Activated CD4-positive, alpha-beta T cell treated with anti-CD3 and anti-CD28 coated beads, Interleukin-2, amount 10 ng/mL, durations not matched to agents 7 days and 5 days (primary cell): ENCODE measurements at regions not wholly inside any gene's neighbourhood (a gene's known extent, or its start where the extent isn't known, plus 50 kb on each side); places are given as distances from the start of the nearest gene placed in this dataset.

Experiments
- CTCF ChIA-PET: fragments of 350-600 bp; sonication (Branson Sonifier 250); formaldehyde crosslinking; loops from one replicate; lab custom pipeline; 2021; ENCODE audit warnings: antibody characterized with exemption; lab: Charles Lee
- POLR2A ChIA-PET: fragments of 350-600 bp; sonication (Branson Sonifier 250); formaldehyde crosslinking; loops from one replicate; lab custom pipeline; 2021; ENCODE audit warnings: antibody characterized with exemption; lab: Charles Lee
- DNase-seq: peaks from one replicate; pipeline ENCODE4 v3.0.0-alpha.2; 2020
- H3K27ac Mint-ChIP-seq: one replicate; pipeline ENCODE4 v1.8.0; 2021; ENCODE audit warnings: mild to moderate bottlenecking, moderate library complexity, mixed read lengths
- H3K27me3 Mint-ChIP-seq: one replicate; pipeline ENCODE4 v1.8.0; 2021; ENCODE audit warnings: mixed read lengths
- H3K36me3 Mint-ChIP-seq: one replicate; pipeline ENCODE4 v1.8.0; 2021; ENCODE audit warnings: low read depth, mixed read lengths
- H3K4me1 Mint-ChIP-seq: one replicate; pipeline ENCODE4 v1.8.0; 2021; ENCODE audit warnings: mixed read lengths
- H3K4me3 Mint-ChIP-seq: one replicate; pipeline ENCODE4 v1.8.0; 2021; ENCODE audit warnings: mild to moderate bottlenecking, moderate library complexity, mixed read lengths
- H3K9me3 Mint-ChIP-seq: one replicate; pipeline ENCODE4 v1.8.0; 2021; ENCODE audit warnings: mixed read lengths

- Mint-ChIP-seq H3K9me3 (no peaks in the 10 kb centered on the region), H3K27me3 (peaks cover 15% of the 10 kb centered on the region), H3K36me3 (no peaks in the 10 kb centered on the region), H3K4me1 (no peaks in the 10 kb centered on the region), H3K27ac (no peak overlapping the region), H3K4me3 (no peak overlapping the region)
- CTCF ChIA-PET: no interaction called here
- POLR2A ChIA-PET: no interaction called here
- DNase-seq: no peak
These were observed 68.4 kb downstream of the ANXA1 start for GRCh38 chr9:73219985-73220626.

- H3K4me3 Mint-ChIP-seq: no peak overlapping the region
- POLR2A ChIA-PET: no interaction called here
- H3K9me3 Mint-ChIP-seq: no peaks in the 10 kb centered on the region
- DNase-seq: no peak
- H3K27ac Mint-ChIP-seq: no peak overlapping the region
- no peaks in the 10 kb centered on the region for H3K36me3 Mint-ChIP-seq
- CTCF ChIA-PET: interaction anchor here (1.1 kb wide), 1 partner anchor 366 kb away, joined by 3 read pairs; no protein-coding TSS in a partner anchor
- H3K4me1 Mint-ChIP-seq: no peaks in the 10 kb centered on the region
- peaks cover 15% of the 10 kb centered on the region for H3K27me3 Mint-ChIP-seq
These were observed 71.9 kb downstream of the ANXA1 start for GRCh38 chr9:73223594-73223993.

- POLR2A ChIA-PET: no interaction called here
- H3K4me3 Mint-ChIP-seq: no peak overlapping the region
These were observed 77.9 kb downstream of the ANXA1 start for GRCh38 chr9:73229543-73229942.

DNA sequence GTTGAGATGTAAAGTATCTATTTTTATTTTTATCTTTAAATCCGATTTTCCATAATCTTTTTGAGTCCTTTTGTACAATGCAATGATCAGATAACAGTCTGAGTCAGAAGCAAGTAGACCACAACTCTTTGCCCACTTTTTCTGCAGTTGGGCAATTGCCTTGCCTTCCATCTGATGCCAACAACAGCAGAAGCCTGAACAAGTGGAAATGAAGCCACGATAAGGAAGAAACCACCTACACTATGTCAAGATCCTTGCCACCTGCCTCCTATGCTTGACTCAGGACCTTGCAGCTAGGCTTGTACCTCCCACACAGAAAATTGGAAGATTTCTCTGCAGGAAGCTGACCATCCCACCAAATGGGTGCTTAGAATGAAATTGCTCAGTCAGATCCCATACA is 78.6 kb downstream of the ANXA1 start:
- Mint-ChIP-seq H3K4me1 (peaks cover 3% of the 10 kb centered on the region), H3K27ac (no peak overlapping the region), H3K27me3 (peaks cover 10% of the 10 kb centered on the region), H3K36me3 (no peaks in the 10 kb centered on the region), H3K4me3 (no peak overlapping the region), H3K9me3 (no peaks in the 10 kb centered on the region)
- POLR2A ChIA-PET: no interaction called here
- CTCF ChIA-PET: no interaction called here
- no peak for DNase-seq

More at GRCh38 chr9:73229543-73229942, 77.9 kb downstream of the ANXA1 start:
- no peak for DNase-seq
- Mint-ChIP-seq H3K27ac (no peak overlapping the region), H3K9me3 (no peaks in the 10 kb centered on the region), H3K4me1 (peaks cover 3% of the 10 kb centered on the region), H3K36me3 (no peaks in the 10 kb centered on the region), H3K27me3 (peaks cover 13% of the 10 kb centered on the region)
- CTCF ChIA-PET: interaction anchor here (1.6 kb wide), 1 partner anchor 13 kb away, joined by 3 read pairs; no protein-coding TSS in a partner anchor

GRCh38 chr9:73231203-73231602 is 79.5 kb downstream of the ANXA1 start:
- ChIA-PET POLR2A (no interaction called here), CTCF (no interaction called here)
- Mint-ChIP-seq H3K9me3 (no peaks in the 10 kb centered on the region), H3K4me3 (no peak overlapping the region), H3K36me3 (no peaks in the 10 kb centered on the region), H3K27ac (no peak overlapping the region), H3K4me1 (peaks cover 3% of the 10 kb centered on the region), H3K27me3 (peaks cover 12% of the 10 kb centered on the region)
- no peak for DNase-seq

- no peaks in the 10 kb centered on the region for H3K9me3 Mint-ChIP-seq
- no peak for DNase-seq
- ChIA-PET POLR2A (no interaction called here), CTCF (no interaction called here)
- no peak overlapping the region for H3K27ac Mint-ChIP-seq
- no peak overlapping the region for H3K4me3 Mint-ChIP-seq
- no peaks in the 10 kb centered on the region for H3K36me3 Mint-ChIP-seq
- peaks cover 8% of the 10 kb centered on the region for H3K27me3 Mint-ChIP-seq
- H3K4me1 Mint-ChIP-seq: peaks cover 3% of the 10 kb centered on the region
These were observed 81.8 kb downstream of the ANXA1 start for GRCh38 chr9:73233359-73234007.

- peaks cover 3% of the 10 kb centered on the region for H3K4me1 Mint-ChIP-seq
- no peak overlapping the region for H3K4me3 Mint-ChIP-seq
- no peak overlapping the region for H3K27ac Mint-ChIP-seq
- H3K27me3 Mint-ChIP-seq: peaks cover 6% of the 10 kb centered on the region
- POLR2A ChIA-PET: no interaction called here
- H3K9me3 Mint-ChIP-seq: no peaks in the 10 kb centered on the region
- no peak for DNase-seq
- CTCF ChIA-PET: no interaction called here
- H3K36me3 Mint-ChIP-seq: no peaks in the 10 kb centered on the region
These were observed 82.3 kb downstream of the ANXA1 start for GRCh38 chr9:73234008-73234360.

GRCh38 chr9:73237140-73237539 is 85.5 kb downstream of the ANXA1 start:
- H3K27ac Mint-ChIP-seq: no peak overlapping the region
- H3K36me3 Mint-ChIP-seq: no peaks in the 10 kb centered on the region
- no peaks in the 10 kb centered on the region for H3K9me3 Mint-ChIP-seq
- H3K4me1 Mint-ChIP-seq: no peaks in the 10 kb centered on the region
- no peak for DNase-seq
- H3K4me3 Mint-ChIP-seq: no peak overlapping the region
- CTCF ChIA-PET: interaction anchor here (0.6 kb wide), 1 partner anchor 1558 kb away, joined by 3 read pairs; no protein-coding TSS in a partner anchor
- peaks cover 6% of the 10 kb centered on the region for H3K27me3 Mint-ChIP-seq
- POLR2A ChIA-PET: no interaction called here

DNA sequence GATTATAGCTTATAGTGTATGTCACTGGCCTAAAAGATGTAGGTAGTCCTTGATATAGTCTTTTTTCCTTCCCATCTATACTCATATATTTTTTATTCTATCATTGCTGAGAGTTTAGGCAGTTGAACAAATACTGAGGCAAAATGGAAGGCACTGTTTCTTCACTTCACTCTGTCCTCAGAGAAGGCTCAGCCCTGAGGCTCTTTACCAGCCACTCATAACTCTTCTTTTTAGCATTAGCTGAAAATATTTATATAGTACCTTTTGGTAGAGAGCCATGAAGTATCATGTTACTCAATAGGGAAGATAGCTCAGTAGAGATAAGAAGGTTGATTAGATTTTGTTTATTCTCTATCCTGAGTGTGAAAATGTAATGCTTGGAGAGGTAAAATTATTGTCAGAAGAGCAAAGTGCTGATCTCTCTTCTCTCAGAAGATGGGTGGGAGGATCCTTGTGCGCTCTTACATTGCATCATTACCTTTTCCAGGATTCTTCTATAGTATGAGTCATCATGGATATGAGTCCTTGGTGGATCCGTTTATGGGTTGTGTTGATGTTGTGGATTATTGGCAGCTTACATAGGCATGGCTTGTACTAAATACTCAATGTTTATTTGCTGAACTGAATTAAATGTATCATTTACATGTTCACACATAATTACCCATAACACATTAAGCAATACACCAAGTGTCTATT is 88.1 kb downstream of the ANXA1 start:
- CTCF ChIA-PET: interaction anchor here (0.7 to 1.1 kb wide), 2 partner anchors 9 to 392 kb away, joined by 3 read pairs; no protein-coding TSS in a partner anchor
- POLR2A ChIA-PET: no interaction called here
- Mint-ChIP-seq H3K27ac (no peak overlapping the region), H3K36me3 (no peaks in the 10 kb centered on the region), H3K4me3 (no peak overlapping the region), H3K27me3 (peaks cover 2% of the 10 kb centered on the region), H3K4me1 (no peaks in the 10 kb centered on the region), H3K9me3 (no peaks in the 10 kb centered on the region)
- no peak for DNase-seq

GRCh38 chr9:73243078-73243477 is 91.4 kb downstream of the ANXA1 start:
- Mint-ChIP-seq H3K36me3 (no peaks in the 10 kb centered on the region), H3K4me3 (no peak overlapping the region), H3K9me3 (no peaks in the 10 kb centered on the region), H3K4me1 (no peaks in the 10 kb centered on the region), H3K27ac (no peak overlapping the region), H3K27me3 (no peaks in the 10 kb centered on the region)
- ChIA-PET POLR2A (no interaction called here), CTCF (no interaction called here)
- no peak for DNase-seq

- DNase-seq: no peak
- H3K27ac Mint-ChIP-seq: no peak overlapping the region
- no peaks in the 10 kb centered on the region for H3K27me3 Mint-ChIP-seq
- no peak overlapping the region for H3K4me3 Mint-ChIP-seq
- no peaks in the 10 kb centered on the region for H3K4me1 Mint-ChIP-seq
- ChIA-PET CTCF (interaction anchor here (1.5 kb wide), 1 partner anchor 10 kb away, joined by 3 read pairs; no protein-coding TSS in a partner anchor), POLR2A (no interaction called here)
- H3K9me3 Mint-ChIP-seq: no peaks in the 10 kb centered on the region
- no peaks in the 10 kb centered on the region for H3K36me3 Mint-ChIP-seq
These were observed 107.5 kb downstream of the ANXA1 start for GRCh38 chr9:73259086-73259696.

GRCh38 chr9:73260506-73260905 is 108.8 kb downstream of the ANXA1 start:
- H3K27ac Mint-ChIP-seq: no peak overlapping the region
- POLR2A ChIA-PET: no interaction called here
- H3K27me3 Mint-ChIP-seq: no peaks in the 10 kb centered on the region
- no peaks in the 10 kb centered on the region for H3K36me3 Mint-ChIP-seq
- no peak overlapping the region for H3K4me3 Mint-ChIP-seq
- no peaks in the 10 kb centered on the region for H3K9me3 Mint-ChIP-seq
- no peak for DNase-seq
- CTCF ChIA-PET: interaction anchor here (1.5 kb wide), 1 partner anchor 8 kb away, joined by 3 read pairs; no protein-coding TSS in a partner anchor
- H3K4me1 Mint-ChIP-seq: no peaks in the 10 kb centered on the region

GRCh38 chr9:73264631-73265030 is 113.0 kb downstream of the ANXA1 start:
- Mint-ChIP-seq H3K36me3 (no peaks in the 10 kb centered on the region), H3K9me3 (no peaks in the 10 kb centered on the region), H3K4me3 (no peak overlapping the region), H3K27me3 (no peaks in the 10 kb centered on the region), H3K4me1 (no peaks in the 10 kb centered on the region), H3K27ac (no peak overlapping the region)
- POLR2A ChIA-PET: no interaction called here
- no peak for DNase-seq
- CTCF ChIA-PET: no interaction called here
